ENCODE measurements at regions not wholly inside any gene's neighbourhood (a gene's known extent, or its start where the extent isn't known, plus 50 kb on each side); places are given as distances from the start of the nearest gene placed in this dataset.
"Not testable (repeated sequence)": the region's sequence is repeated elsewhere in the genome, so short reads cannot be mapped to it uniquely, and the experiment has no call there.

DNA sequence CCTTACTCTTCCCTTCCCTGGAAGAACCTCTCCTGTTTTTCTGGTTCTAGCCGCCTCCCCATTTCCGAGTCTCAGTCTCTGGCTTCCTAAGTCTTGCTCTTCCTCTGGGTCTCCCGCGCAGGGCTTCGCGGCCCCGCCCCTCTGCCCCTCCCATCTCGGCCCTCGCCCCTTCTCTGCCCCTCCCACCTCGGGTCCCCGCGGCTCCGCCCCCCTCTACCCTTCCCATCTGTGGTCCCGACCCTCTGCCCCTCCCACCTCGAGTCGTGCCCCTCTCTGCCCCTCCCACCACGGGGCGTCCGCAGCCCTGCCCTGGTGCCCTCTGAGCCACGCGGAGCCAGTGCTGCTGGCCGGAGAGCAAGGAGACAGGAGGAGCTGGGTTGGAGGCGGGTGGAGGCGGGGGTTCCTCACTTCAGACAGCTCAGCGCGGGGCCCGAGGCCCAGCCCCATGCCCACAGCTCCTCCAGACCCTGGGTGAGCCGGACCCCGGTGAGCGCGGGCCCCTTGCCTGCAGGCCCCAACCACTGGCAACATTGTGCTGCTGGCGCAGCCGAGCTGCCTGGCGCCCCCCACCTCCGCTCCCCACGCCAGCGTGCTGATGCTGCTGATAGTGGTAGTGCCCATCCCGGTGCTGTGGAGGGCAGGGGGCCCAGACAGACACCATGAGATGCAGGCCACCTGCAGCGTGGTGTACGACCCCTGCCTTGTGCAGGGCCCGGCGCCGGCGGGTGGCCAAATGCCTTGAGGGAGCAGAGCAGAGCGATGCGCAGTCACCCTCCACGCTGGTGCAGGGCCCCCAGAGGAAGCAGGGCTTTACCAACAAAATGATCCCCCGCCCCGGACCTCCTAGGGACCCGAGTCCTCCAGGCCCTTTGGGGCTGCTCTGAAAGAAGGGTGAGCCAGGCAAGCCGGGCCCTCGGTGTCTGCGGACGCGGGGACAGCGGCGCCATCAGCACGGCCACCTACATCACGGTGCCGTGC is 2115.3 kb downstream of the TP53TG3F start:
- TF ChIP-seq, protein P1, sequence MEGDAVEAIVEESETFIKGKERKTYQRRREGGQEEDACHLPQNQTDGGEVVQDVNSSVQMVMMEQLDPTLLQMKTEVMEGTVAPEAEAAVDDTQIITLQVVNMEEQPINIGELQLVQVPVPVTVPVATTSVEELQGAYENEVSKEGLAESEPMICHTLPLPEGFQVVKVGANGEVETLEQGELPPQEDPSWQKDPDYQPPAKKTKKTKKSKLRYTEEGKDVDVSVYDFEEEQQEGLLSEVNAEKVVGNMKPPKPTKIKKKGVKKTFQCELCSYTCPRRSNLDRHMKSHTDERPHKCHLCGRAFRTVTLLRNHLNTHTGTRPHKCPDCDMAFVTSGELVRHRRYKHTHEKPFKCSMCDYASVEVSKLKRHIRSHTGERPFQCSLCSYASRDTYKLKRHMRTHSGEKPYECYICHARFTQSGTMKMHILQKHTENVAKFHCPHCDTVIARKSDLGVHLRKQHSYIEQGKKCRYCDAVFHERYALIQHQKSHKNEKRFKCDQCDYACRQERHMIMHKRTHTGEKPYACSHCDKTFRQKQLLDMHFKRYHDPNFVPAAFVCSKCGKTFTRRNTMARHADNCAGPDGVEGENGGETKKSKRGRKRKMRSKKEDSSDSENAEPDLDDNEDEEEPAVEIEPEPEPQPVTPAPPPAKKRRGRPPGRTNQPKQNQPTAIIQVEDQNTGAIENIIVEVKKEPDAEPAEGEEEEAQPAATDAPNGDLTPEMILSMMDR (conservative IDR thresholded peaks at IDR 0.05; ENCODE audit: low read depth, low read length), result no peak
- H3K4me3 ChIP-seq (ENCODE audit: low read depth, low read length), result no peak overlapping the region
- DNase-seq (ENCODE audit: low read depth), result no peak

DNA sequence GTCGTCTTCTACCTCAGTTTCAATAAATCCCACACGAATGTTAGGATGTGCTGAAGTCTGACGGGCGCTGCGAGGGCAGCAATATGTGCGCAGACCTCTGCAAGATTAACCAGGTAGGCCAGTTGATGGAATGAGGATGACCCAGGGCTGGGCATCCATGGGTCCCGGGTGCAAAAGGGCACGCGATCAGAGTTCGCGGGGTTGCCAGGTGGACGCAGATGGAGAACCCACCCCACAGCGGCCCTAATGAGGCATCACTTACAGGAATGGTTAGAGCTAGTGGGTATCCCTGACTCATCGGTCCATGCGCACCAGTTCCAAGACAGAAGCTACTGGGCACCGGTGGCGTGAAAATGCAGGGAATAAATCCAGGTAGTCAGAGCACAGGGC is 2116.0 kb downstream of the TP53TG3F start:
- no peak overlapping the region for H3K4me3 ChIP-seq (ENCODE audit: low read depth, low read length)
- TF ChIP-seq, protein P1 (conservative IDR thresholded peaks at IDR 0.05; ENCODE audit: low read depth, low read length), result no peak
- no peak for DNase-seq (ENCODE audit: low read depth)

DNA sequence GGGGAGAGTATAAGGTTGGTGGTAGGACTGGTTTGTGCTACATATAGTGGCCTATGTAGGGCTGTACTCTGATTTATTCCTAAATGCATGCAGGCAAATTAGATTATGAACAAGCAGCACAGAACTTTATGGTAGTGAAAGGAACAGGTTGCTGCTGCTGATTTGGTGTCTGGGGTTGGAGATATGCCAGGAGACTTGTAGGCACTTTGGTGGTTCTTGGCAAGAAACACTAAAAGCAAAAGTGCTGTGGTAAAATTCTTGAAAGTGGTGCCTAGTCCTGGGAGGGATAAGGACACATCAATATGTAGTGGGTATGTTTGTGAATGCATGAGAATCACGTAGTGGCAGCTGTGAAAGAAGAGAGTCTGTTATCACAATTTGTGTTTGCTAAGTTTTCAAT is 2126.0 kb downstream of the TP53TG3F start:
- TF ChIP-seq, protein P1 (conservative IDR thresholded peaks at IDR 0.05; ENCODE audit: low read depth, low read length), result no peak
- DNase-seq (ENCODE audit: low read depth), result no peak
- no peak overlapping the region for H3K4me3 ChIP-seq (ENCODE audit: low read depth, low read length)

DNA sequence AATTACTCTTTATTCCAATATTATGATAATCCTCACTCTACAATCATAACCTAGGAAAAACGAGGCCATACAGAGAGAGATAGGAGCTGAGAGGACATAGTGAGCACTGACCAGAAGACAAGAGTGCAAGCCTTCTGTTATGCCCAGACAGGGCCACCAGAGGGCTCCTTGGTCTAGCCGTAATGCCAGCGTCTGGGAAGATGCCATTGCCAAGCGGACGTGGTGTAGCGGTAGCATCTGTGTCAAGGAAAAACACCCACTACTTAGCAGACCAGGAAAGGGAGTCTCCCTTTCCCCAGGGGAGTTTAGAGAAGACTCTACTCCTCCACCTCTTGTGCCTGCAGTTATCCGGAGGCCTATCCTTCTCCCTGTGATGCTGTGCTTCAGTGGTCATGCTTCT is 2131.5 kb downstream of the TP53TG3F start:
- not testable (repeated sequence) for DNase-seq (ENCODE audit: low read depth); H3K4me3 ChIP-seq (ENCODE audit: low read depth, low read length)
- TF ChIP-seq, protein P1 (conservative IDR thresholded peaks at IDR 0.05; ENCODE audit: low read depth, low read length), result peak; percentile 57

DNA sequence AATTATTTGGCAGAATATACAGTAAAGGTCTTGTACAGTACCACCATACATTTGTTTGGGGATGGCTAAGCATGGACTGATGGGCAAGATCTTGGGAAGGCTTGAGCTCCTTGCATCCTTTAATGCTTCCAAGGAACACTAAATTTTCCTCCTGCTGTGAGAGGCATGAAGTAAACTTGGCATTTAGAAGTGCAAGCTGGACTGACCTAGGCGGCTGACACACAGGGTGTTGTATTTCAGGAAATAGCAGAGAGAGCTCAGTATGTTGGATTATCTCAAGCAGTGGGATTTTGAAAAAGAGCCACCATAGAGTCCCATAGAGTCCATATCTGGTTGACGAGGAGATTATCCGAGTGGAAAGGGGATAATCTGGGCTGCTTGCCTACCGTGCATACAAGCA is 2137.1 kb downstream of the TP53TG3F start:
- H3K4me3 ChIP-seq (ENCODE audit: low read depth, low read length), result no peak overlapping the region
- DNase-seq (ENCODE audit: low read depth), result no peak
- TF ChIP-seq, protein P1 (conservative IDR thresholded peaks at IDR 0.05; ENCODE audit: low read depth, low read length), result no peak

DNA sequence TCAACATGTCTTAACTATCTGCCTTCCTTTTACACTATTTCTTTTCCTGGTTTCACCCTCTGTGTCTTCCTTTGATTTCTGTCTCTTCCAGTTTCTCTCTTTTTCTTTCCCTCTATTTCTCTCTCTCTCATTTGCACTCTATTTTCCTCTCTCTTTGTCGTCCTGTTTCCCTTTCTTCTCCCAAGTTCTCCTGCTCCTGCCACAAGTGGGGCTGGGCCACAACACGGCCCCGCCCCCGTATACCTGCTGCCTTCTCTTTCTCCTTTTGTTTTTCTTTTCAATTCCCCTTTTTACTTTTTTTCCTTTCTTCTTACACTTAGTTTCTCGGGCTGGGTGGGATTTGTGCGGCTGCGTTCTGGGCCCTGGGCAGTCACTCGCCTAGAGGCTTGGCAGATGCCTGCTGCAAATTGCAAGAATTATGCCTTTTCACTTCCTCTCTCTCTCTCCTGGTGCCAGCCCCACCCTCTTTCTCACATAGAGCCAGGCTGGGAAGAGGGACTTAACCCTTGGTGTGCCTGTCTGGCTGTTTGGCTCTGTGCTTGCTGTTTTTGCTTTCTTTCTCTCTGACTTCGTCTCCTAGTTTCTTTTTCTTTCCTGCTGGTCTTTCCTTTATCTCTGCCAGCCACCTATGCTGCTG is 2139.4 kb downstream of the TP53TG3F start:
- TF ChIP-seq, protein P1 (conservative IDR thresholded peaks at IDR 0.05; ENCODE audit: low read depth, low read length), result no peak
- no peak for DNase-seq (ENCODE audit: low read depth)
- peak overlapping the region; percentile 56 for H3K4me3 ChIP-seq (ENCODE audit: low read depth, low read length)
